Left cardiac atrium (tissue), 4 donors: ENCODE measurements at regions not wholly inside any gene's neighbourhood (a gene's known extent, or its start where the extent isn't known, plus 50 kb on each side); places are given as distances from the start of the nearest gene placed in this dataset.

ENCODE experiments used
- ATAC-seq, 2 donors: fragments of 200-7000 bp; cut with Tn5 transposase; one replicate each; pipeline ENCODE4 v1.9.1; 2020; ENCODE audit warnings: mild to moderate bottlenecking in 2 of 2, moderate library complexity in 2 of 2
- DNase-seq: peaks from one replicate; pipeline ENCODE4 v3.0.0-alpha.2; 2020
- intact Hi-C, 2 donors: fragments of 100-400 bp; cut with DNase I; formaldehyde crosslinking; loops; one replicate each; pipeline versions ENCODE4 v1.14.1 to v1.15.1; 2022 to 2023
- donor health status: DM: no; HTN: yes; CAD: no.
- donor health status: DM: no; HTN: yes; CAD: no; lungs with severe emphysema.
- donor health status: DM: yes; HTN: yes; CAD: no.
- donor health status: Dilated cardiomyopathy.

- DNase-seq (no peak), ATAC-seq (no peak)
- intact Hi-C loops = no loop called here
Measured at GRCh38 chr3:189027626-189028155, 144.1 kb upstream of the TPRG1 start.

- intact Hi-C loops = no loop called here
- ATAC-seq (no peak), DNase-seq (no peak)
Measured at GRCh38 chr3:189038773-189039745, 132.7 kb upstream of the TPRG1 start.

GRCh38 chr3:189040656-189041335 lies 131.0 kb upstream of the TPRG1 start:
- intact Hi-C loops = no loop called here
- ATAC-seq = no peak
- DNase-seq = no peak

DNA sequence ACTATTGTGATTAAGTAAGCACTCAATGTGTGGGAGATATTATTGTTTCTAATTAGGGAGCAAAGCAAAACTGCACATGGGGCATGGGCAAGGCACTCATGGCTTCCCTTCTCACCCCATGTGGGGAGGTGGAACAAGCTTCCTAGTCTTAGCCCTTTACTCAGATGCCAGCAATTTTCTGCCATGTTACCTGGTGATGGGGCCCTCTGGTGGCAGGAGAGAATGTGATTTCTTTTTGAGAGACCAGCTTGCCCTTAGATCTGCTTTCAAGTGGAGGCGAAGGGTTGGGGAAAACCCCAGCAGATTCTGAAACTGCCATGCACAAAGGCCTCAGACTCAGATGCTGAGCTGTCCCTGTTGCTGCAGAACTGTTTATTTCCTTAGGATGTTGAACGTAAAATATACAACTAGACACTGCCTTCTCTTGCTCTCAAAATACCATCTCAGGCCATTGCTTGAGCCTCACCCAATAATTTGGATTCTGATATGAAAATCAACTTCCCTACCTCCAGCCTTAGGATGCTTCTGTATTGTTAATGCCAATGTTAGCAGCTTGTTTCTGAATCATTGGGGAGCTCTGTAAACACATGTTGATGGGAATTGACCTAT lies 130.2 kb upstream of the TPRG1 start:
- intact Hi-C loops = no loop called here
- DNase-seq = peak; percentile 28
- ATAC-seq = peak in 1 of 2 donors; percentile 72

- DNase-seq (no peak), ATAC-seq (no peak)
- intact Hi-C loops = no loop called here
Measured at GRCh38 chr3:189042832-189043231, 128.9 kb upstream of the TPRG1 start.

GRCh38 chr3:189049458-189050236 lies 122.1 kb upstream of the TPRG1 start:
- no peak for DNase-seq
- ATAC-seq = no peak
- intact Hi-C loops = no loop called here

DNA sequence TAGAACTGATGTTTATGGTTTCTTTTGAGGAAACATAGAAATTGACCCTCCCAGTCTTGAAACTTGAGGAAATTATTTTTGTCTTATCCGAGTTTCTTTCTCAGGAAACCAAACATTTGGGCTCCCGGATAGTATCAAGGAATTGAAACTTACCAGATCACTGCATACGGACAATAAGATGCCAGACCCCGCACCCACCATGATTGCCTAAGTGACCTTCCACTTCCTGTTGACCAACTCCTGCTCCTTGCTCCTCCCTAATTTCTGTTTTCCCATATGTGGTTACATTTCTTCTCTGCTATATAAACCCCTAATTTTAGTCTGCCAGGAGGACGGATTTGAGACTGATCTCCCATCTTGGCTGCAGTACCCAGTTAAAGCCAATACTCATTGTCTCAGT lies 118.4 kb upstream of the TPRG1 start:
- no peak for ATAC-seq
- intact Hi-C loops = no loop called here
- no peak for DNase-seq

- ATAC-seq = peak in 1 of 2 donors; percentile 47
- intact Hi-C loops = no loop called here
- no peak for DNase-seq
Measured at GRCh38 chr3:189056646-189057335, 115.0 kb upstream of the TPRG1 start.

- DNase-seq (no peak), ATAC-seq (no peak)
- intact Hi-C loops = no loop called here
Measured at GRCh38 chr3:189057369-189057768, 114.4 kb upstream of the TPRG1 start.

GRCh38 chr3:189058071-189058470 lies 113.7 kb upstream of the TPRG1 start:
- ATAC-seq (no peak), DNase-seq (no peak)
- intact Hi-C loops = no loop called here

- no peak for DNase-seq
- intact Hi-C loops = no loop called here
- ATAC-seq = no peak
Measured at GRCh38 chr3:189070965-189071364, 100.8 kb upstream of the TPRG1 start.

GRCh38 chr3:189071446-189071845 lies 100.3 kb upstream of the TPRG1 start:
- DNase-seq (no peak), ATAC-seq (no peak)
- intact Hi-C loops = no loop called here

DNA sequence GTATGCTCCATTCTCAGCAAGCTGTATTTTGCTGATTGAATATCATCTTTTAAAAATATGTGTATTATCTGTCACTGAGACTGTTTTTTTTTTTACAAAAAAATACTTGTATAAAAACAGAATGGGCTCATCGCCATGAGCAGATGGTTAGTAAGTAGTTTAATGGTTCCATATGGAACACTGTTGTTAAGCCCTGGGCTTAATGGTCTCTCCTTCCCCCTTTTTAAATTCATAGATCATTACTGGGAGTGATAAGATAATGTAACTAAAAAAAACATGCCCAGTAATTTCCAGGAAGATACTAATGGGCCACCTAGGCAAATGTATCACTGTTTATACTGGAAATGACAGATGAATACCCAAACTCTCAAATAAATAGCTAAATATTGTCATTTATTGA lies 95.3 kb upstream of the TPRG1 start:
- ATAC-seq = no peak
- no peak for DNase-seq
- intact Hi-C loops = no loop called here

DNA sequence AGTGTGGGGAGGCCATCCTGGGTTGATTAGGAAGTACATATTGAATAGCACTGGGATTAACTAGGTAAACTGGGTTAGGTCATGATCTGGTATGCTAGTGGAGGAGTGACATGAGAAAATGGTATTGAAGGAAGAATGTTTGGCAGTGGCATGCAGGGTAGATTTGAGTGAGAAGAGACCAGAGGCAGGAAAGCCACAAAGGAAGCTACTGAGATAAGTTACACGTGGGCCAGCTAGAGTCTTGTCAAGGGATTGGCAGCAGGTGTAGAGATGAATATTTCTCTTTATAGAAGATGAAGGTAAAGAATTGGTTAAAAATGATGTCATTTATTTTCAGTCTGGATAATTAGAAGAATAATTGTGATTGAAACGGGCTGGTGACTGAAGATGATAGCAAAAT lies 91.0 kb upstream of the TPRG1 start:
- ATAC-seq (no peak), DNase-seq (no peak)
- intact Hi-C loops = no loop called here

- intact Hi-C loops = no loop called here
- DNase-seq (no peak), ATAC-seq (peak in 1 of 2 donors; percentile 47)
Measured at GRCh38 chr3:189082666-189083427, 88.9 kb upstream of the TPRG1 start.

DNA sequence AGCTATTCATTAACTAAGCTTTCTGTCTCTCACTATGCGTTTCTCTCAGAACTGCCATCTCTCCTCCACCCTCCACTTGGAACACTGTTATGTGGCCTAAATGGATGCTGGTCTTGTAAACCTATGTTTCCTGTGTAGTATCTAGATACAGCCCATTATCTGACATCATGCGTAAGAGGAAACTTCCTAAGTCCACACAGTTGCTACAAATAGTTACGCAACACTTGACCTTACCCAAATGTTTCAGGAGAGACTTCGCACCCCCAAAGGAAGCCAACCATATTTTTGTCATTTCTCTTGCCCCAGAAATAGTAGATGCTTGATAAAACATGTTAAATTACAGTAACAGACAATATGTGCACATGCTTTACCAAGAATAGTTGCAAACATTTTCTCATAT lies 87.2 kb upstream of the TPRG1 start:
- intact Hi-C loops = no loop called here
- DNase-seq (no peak), ATAC-seq (no peak)

DNA sequence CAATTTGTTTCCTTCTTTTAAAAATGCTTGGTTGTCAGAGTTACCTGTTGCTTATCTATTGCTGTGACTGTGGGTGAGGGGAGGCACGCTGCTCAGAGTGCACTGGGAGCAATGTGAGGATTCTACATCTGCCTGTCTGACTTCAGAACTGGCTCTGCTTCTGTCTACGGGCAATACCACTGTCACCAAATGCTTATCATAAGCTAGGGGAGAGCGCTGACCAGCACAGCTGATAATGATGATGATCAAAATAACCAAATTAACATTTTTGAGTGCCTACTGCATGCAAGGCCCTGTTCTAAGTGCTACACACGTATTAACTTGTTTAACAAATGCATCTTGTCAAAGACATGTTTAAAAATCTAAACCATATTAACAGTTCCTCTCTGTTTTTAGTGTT lies 79.2 kb upstream of the TPRG1 start:
- no peak for DNase-seq
- intact Hi-C loops = no loop called here
- no peak for ATAC-seq

DNA sequence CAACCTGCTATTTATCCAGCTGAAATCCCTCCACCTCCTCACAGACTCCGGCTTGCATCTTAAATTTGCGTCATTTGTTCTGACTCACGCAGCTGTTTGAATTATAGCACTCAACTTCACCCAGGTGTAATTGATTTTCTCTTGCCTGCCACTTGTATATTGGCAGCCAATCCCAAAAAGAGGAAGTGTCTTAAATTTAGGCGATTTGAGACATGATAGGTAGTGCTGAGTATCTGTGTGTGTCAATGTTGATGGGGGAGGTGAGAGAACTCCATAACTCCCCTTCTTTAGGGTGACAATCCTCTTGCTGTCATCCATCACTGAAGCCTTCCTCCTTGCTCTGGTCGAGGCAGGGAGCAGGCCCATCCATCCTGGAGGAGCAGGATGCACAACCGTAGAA lies 77.2 kb upstream of the TPRG1 start:
- ATAC-seq (no peak), DNase-seq (no peak)
- intact Hi-C loops = no loop called here
